HG03064 (cell line): ENCODE measurements at regions not wholly inside any gene's neighbourhood (a gene's known extent, or its start where the extent isn't known, plus 50 kb on each side); places are given as distances from the start of the nearest gene placed in this dataset.

Source experiments
- ATAC-seq: cut with Tn5 transposase; IDR thresholded peaks from one replicate; pipeline ENCODE4 v1.9.1; 2021; ENCODE audit warnings: low read depth; ENCODE audit not compliant: unreplicated experiment

DNA sequence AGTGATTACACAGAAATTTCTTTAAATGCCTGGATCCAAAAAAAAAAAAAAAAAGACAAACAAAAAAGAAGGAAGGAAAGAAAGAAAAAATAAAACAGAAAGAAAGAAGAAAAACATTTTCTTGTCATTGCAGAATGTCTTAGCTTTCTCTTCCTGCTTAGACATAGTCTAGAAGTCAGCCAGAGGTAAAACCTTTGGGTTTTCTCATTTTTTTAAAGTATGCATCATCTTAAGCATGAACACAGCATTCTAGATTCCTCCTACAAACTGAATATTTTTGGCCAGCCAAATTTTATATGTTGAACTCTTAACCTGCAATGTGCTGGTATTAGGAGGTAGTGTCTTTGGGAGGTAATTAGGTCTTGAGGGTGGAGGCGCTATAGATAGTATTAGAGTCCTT lies 243.9 kb downstream of the TRIB2 start:
- no peak for ATAC-seq

DNA sequence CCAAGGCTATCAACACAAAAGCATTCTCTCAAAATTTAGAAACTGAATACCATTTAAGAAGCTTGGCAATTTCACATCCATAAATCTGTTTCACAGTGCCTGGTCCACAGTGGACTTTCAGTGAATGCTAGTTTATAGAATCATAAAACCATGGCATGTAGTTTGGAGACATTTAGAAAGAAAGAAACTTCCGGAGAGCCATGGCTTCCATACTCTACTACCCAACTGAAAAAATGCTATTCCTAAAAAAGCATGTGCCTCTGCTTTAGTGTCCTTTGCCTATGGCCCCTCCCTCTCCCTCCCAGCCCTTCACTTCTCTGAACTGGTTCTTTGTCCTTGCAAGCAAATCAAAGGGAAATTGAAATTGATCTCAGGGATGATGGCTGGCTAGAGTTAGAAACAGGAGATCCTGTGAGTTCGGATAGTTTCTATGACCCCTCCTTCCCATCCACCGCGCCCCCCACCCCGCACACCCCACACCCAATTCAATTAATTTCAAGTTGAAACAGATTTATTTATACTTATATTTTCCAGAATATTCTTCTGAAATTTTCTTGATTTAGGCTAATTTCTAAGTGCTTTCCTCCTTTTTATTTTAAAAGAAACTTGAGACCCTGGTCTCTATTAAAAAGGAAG lies 248.3 kb downstream of the TRIB2 start:
- ATAC-seq: no peak

GRCh38 chr2:12965540-12966269 lies 249.0 kb downstream of the TRIB2 start:
- ATAC-seq: no peak

GRCh38 chr2:12967804-12968203 lies 251.1 kb downstream of the TRIB2 start:
- ATAC-seq: no peak

- no peak for ATAC-seq
Observed at GRCh38 chr2:12968399-12968798, 251.7 kb downstream of the TRIB2 start.

DNA sequence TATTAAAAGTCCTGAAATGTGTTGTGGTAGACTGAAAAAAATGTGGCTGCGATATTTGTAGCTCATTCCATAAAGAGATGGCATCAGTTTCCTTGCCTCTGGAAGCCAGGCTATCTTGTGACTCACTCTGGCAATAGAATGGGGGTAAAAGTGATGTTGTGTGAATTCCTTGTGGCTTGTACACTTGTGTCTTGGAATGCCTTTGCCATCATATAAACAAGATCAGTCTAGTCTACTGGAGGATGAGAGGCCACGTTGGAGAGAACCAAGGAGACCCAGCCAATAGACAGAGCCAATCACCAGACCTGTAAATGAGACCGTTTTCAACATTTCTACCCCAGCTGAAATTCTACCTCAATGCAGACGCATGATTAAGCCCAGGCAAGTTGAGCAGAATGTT lies 254.1 kb downstream of the TRIB2 start:
- no peak for ATAC-seq

DNA sequence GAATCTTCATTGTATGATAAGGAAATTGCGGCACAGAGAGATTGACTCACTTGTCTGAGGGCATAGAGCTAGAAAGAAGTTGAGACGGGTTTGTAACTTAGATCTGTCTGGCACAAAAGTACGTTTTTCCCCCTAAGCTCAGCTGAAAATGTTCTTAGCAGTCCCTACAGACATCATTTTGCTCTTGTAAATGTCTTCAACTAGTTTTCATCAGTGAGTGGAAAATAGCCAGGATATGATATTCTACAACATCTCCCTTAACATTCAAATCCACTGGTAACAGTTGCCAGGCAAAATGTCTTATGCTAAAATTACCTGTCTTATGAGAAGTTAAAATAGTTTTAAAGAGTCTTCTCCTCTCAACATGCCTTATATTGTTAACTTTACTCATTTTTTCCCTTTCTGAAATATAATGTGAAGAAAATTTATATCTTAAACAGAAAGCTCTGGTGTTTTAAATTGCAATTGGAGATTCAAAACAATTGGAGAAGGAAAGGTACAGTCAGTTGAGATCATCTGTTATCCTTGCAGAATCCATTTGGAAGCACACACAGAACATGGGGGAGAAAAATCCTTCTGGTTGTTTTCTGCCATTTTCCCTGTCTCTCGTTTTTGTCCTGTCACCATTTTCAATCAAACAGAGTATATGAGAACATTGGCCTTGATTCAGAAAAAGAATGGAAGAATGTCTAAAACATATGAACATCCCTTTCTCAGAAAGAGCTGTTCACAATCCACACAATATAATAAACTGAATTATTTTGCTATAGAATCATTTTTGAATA lies 255.0 kb downstream of the TRIB2 start:
- no peak for ATAC-seq

DNA sequence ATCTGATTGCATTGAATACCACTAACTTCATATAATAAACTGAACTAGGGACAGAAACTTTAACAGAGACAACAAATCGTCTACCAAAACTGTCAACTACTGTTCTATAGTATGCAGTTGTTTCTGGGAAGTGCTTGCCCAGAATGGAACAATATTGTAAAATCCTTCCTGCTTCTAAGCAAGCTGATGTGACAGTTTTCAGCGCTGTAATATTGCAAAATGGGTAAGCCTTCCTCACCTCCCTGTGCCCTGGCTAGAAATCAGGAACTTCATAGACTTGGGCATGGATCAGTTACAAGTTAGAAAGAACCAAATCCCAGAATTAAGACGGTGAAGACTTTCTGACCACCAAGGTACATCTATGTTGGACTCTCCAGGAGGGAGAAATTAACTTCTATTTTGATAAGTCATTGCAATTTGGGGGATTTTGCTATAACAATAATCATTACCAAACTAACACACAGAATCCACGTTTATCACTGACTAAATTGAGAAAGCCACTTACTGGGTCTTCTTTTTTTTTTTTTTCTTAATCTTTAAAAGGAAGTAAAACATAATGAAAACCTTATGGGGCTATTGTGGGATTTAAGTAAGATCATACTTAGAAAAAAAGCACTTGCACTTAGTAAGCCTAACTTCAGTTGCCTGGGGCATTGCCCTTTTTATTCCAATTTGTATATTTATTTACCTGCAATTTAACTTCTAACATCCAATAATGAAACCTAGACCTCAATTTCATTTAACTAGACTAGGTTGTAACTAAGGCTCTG lies 261.5 kb downstream of the TRIB2 start:
- no peak for ATAC-seq

DNA sequence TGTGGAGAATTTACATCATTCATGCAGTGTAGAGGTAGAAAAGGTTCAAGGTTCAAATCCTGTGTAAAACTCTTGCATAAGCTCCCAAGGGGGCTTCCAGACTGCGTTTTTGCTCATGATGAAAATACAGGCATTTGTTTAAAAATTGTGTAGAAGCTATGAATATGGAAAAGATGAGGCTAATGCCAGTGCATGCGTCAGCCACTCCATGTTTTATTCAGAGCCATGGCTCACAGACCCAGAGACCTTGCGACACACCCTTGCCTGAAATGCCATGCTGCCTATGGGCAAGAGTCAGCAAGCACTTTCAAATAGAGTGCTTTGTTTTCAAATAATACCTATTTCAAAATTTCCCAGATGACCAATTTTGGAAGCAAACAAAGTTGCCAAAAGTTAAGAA lies 262.3 kb downstream of the TRIB2 start:
- no peak for ATAC-seq

DNA sequence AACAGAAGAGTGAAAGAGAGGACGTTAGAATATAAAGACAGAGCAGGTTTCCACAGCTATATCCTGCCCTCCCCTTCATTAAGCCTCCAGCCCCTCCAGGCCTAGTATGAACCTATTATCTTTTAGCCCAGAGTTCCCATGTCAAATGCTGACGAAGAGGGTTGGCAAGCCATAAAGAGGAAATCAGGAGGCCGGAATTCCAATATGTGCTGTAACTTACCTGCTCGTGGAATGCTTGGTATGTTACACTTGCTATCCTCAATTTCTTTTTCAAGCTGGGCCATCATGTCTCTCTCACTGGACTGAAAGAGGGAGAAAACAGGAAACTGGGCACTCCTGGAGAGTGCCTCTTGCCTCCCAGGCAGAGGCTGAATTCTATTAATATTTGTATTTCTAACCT lies 264.1 kb downstream of the TRIB2 start:
- no peak for ATAC-seq

DNA sequence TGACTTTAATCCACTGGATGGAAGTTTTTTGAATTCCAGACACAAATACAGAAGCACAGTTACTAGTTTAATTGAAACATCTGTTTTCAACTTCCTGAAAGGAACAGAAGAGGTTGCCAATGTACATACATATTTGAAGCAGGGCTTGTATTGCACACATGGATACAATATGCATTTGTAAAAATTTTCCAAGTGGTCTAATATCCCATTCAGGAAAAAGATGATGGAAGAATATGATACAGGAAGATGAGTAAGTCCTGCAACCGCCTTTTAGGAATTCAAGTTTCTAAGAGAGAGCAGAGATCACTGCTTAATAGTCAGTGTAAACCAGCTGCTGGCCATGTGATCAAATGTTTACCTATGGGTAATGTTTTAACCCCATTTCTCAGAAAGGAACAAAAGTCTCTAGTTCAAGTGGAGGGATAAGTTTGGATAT lies 265.4 kb downstream of the TRIB2 start:
- no peak for ATAC-seq

GRCh38 chr2:12987246-12987645 lies 270.5 kb downstream of the TRIB2 start:
- ATAC-seq: no peak

GRCh38 chr2:12988279-12988678 lies 271.5 kb downstream of the TRIB2 start:
- no peak for ATAC-seq

DNA sequence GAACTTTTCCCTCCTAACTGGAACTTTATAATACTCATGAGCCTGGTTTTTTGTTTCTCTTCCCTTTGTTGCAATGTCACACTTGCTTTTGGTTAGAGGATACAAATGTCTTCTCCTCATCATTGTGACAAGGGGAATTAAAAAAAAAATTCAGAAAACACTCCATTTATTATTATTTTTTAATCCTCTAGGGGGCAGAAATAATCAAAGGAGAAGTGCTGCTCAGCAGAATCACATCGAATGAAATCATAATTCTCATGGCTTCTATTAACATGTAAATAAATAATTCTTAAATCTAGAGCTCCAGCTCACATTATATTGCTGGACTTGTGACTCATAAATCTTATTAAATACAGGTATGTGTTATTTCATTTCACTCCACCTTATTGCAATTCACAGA lies 273.8 kb downstream of the TRIB2 start:
- ATAC-seq: no peak

DNA sequence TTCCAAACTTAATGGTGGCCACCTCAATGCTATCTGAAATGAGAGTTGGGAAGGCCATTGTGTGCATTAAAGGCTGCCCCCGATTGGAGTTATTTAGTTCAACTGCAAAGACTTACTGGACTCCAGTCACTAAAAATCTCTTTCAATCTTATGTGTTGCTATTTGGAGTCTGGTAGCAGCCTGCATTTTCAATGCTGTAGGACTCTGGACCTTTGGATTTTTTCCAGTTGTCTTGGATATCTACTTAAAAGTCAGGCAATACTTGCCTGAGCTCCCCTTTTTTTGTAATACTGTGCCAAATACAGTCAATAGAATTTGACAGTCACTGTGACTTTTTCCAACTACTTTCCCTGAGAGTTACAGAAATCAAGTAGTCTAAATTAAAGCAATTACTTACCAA lies 281.9 kb downstream of the TRIB2 start:
- ATAC-seq: no peak

GRCh38 chr2:13000664-13001363 lies 284.1 kb downstream of the TRIB2 start:
- ATAC-seq: no peak

DNA sequence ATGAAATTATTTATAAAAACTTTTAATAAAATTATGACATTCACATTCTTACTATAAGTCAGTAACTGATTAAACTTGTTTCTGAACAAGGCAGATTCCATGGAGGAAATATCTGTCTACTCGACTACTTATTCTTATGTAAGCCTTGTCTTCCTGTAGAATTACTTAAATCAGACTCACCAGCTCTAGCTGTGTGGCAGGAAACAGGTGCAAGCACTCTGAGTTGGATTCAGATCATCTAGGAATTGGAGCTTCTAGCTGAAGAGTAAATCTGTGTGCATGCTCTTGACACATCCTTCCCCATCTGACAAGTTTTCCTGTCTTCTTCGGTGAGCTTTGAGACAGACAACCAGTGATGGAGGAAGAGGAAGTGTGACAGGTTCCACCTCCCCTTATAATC lies 284.7 kb downstream of the TRIB2 start:
- no peak for ATAC-seq

DNA sequence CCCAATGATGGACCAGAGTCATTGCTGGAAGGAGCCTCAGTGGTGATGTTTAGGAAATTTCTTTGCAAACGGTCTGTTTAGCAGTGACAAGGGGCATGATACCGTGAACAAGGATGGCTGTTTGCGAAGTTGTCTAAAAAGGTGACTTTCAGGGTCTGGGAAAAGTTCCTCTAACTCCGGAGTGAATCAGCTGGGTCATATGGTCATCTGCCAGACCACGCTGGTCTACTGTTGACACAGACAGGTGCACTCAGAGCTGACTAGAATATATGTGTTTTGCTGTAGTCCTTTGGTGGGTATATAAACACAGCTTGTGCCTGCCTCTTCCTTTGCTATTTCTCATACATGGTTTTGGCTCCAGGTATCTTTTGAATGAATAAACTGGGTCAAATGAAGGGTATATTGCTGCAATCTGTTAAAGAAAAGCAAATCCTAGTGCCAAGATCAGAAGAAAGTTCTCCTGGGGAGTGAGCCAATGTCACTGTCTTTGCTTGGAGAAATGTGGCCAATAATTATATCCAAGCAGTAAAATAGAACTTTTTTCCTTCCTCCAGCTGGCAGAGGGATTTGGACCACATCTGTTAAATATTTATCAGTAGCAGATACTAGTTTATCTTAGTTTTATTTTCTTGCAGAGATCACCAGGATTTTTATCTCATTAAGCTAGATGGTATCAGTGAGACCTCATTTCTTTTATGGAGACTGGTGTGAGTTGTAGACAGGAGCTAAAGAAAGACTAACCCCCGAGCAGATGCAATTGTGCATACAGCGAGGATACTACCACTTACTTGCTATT lies 286.0 kb downstream of the TRIB2 start:
- ATAC-seq: no peak

DNA sequence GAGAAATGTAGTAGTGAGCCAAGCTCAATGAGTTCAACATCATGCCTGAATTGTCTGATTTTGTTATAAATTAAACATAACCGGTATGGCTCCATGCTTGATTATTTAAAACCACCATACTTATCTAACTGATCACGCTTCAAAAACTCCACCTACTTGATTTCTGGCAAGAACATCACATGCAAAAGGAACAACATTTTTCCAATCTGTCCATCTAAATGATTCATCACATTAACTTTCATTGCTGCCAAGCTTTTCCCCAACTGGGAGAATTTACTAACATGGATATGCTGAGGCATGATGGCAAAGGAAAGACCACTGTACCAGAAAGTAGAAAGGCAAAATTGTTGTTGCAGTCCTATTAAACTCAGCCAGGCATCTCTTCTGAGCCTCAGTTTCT lies 286.8 kb downstream of the TRIB2 start:
- ATAC-seq: no peak

DNA sequence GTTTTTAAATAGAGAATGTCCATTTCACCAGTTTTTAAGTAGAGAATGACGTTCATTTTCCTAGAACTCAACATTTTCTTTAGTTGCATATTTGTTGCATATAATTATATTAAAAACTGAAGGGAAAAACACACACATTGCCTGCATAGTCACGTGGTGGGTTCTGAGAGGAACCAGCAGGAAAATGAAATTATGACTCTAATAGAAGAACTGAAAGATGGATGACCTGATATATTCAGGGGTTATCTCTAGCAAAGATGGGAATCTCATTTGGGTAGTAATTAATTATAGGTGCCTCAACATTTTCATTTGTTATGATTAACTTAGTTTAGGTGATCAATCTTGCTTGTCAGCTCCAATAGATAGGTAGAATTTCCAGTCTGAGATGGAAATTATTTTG lies 288.3 kb downstream of the TRIB2 start:
- no peak for ATAC-seq
